T-helper 1 cell treated with Interleukin-12 subunit alpha and Interleukin-12 subunit beta and Interleukin-4 antibody, amounts not matched to agents 30 ng/mL and 1 ng/mL, for 36 hours (primary cell): ENCODE measurements at regions not wholly inside any gene's neighbourhood (a gene's known extent, or its start where the extent isn't known, plus 50 kb on each side); places are given as distances from the start of the nearest gene placed in this dataset.

Experiments
- intact Hi-C: fragments of 100-400 bp; cut with micrococcal nuclease; formaldehyde crosslinking; loops from one replicate; pipeline ENCODE4 v1.15.1; 2024

GRCh38 chr22:27644566-27644965, 157.0 kb downstream of the MN1 start:
- intact Hi-C loops = no loop called here

DNA sequence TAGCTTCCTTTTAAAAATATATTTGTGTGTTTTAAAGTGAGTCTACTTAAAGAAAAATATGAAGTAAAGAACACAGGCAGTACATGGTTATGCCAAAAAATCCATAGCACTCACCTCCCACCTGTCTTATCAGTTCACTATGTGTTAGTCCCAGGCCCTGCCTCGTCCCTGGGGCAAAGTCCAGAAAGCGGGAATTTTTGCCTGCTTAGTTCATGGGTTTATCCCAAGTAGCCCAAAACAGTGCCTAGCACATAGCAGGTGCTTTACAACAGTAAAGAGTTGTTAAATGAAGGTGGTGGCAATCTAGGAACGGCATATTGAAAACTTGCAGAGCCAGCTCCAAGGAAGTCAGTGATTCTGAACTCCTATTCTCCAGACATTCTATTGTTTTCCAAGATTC, 154.0 kb downstream of the MN1 start:
- intact Hi-C loops = no loop called here

DNA sequence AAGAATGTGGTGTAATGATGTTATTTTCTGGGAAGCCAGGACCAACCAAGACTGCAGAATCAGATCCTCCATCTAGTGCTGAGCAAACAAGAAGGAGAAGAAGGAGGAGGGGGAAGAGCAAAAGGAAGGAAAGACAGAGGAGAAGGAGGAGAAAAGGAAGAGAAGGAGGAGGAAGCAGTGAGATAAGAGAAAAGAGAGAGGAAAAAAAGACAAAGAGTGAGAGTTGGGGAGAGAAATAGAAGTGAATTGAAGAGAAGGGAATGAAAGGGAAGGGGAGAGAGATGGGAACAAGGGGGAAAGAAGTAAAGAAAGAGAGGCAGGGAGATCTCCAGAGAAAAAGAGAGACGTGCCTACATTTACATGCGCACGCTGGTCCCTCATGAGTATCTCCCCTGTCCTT, 153.5 kb downstream of the MN1 start:
- intact Hi-C loops = no loop called here

- intact Hi-C loops = no loop called here
Measured at GRCh38 chr22:27648853-27649252, 152.7 kb downstream of the MN1 start.

DNA sequence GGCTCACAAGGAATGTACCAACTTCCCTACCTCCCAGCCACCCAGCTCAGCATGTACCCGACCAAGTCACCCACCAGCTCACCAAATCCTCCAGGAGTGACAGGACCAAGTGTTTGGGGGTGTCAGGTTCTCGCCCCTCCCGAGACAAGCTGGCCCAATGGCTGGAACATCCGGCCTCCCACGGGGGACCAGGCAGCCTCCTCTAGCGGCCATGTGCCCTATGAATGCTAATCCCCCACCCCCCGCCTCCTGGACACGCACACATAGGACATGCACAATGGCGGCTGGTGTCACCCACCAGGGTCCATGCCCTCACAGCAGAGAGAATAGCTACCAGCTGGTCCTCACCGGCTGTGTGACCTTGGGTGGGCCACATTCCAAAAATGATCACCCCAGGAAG, 151.0 kb downstream of the MN1 start:
- intact Hi-C loops = no loop called here

DNA sequence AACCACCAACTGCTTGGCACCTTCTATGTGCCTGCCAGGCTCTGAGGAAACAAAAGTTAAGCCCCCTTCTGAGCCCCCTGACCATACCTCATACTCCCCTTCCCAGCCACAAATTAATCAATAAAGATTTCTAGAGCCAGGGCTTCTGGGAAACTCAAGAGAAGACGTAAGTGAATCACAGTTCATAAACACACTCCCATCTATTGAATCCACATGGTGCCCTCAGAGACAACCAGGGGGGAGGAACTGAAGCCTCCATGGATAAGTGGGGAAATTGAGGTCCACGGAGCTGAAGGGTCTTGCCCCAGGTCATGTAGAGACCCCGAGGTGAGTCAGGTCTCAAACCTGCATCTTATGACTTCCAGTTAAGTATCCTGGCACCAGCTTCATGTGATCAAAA, 150.6 kb downstream of the MN1 start:
- intact Hi-C loops = no loop called here

DNA sequence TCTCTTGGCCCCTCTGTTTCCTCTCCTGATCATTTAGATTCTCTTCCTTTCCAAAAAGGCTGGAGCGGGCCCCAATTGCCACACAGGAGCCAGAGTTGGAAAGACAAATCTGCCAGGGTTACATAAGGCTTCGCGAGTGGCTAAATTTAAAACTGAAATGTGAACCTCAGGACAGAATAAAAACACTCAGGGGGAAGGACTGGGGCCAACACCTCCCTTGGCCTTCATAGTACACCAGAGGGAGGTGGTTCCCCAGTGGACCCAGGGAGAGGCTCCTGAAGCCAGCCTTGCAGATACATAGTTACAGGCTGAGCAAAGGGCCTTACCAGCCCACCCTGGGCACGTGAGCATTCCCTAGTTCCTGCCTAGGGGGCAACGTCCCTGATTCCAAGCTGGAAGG, 150.1 kb downstream of the MN1 start:
- intact Hi-C loops = no loop called here

GRCh38 chr22:27654546-27655445, 146.8 kb downstream of the MN1 start:
- intact Hi-C loops = no loop called here

DNA sequence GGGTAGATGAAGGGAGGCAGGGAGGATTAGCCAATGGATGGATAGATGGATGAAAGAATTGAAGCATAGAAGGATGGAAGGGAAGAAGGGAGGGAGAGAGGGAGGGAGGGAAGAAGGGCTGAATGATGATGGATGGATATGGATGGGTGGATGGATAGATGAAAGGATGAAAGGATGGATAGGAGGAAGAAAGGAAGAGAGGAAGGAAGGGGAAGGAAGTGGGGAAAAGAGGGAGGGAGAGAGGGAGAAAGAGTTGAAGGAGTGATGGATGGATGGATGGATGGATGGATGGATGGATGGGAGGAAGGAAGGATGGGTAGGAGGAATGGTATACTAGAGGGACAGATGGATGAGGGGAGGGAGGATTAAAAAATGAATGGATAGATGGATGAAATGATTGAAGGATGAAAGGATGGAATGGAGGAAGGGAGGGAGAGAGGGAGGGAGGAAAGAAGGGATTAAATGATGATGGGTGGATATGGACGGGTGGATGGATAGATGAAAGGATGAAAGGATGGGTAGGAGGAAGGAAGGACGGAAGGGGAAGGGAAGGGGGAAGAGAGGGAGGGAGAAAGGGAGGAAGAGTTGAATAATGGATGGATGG, 145.9 kb downstream of the MN1 start:
- intact Hi-C loops = no loop called here

DNA sequence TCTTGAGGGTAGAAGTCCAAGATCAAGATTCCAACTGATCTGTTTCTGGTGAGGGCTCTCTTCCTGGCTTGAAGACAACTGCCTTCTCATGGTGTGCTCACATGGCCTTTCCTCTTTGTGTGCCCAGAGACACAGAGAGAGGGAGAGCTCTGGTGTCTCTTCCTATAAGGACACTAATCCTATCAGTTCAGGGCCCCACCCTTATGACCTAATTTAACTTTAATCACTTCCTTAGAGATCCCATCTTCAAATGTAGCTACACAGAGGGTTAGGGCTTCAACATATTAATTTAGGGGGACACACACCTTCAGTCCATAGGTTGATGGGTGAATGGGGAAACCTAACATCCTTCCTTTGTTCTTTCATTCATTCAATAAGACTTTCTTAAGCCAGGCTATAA, 144.6 kb downstream of the MN1 start:
- intact Hi-C loops = no loop called here

- intact Hi-C loops = no loop called here
Measured at GRCh38 chr22:27660306-27660705, 141.2 kb downstream of the MN1 start.

GRCh38 chr22:27662359-27663301, 138.9 kb downstream of the MN1 start:
- intact Hi-C loops = no loop called here

DNA sequence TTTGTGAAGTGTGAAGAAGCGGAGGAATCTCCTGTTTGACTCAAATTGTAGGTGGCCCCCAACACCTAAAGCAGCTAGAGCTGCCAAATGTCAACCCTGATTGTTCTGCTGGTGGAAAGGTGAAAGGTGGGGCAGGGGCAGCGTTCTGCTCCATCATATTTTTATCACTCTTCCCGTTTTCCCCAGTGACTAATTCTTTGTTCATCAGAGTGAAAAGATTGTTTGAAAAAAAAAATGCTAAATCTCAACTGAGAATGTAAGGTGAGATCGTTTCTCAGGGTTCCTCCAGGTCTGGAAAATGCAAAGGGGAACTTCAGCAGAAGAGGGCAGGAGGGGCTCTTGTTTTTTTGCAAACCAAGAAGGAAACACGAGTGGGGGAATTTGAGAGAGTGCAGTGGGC, 137.7 kb downstream of the MN1 start:
- intact Hi-C loops = no loop called here

- intact Hi-C loops = no loop called here
Measured at GRCh38 chr22:27666272-27666997, 135.1 kb downstream of the MN1 start.

DNA sequence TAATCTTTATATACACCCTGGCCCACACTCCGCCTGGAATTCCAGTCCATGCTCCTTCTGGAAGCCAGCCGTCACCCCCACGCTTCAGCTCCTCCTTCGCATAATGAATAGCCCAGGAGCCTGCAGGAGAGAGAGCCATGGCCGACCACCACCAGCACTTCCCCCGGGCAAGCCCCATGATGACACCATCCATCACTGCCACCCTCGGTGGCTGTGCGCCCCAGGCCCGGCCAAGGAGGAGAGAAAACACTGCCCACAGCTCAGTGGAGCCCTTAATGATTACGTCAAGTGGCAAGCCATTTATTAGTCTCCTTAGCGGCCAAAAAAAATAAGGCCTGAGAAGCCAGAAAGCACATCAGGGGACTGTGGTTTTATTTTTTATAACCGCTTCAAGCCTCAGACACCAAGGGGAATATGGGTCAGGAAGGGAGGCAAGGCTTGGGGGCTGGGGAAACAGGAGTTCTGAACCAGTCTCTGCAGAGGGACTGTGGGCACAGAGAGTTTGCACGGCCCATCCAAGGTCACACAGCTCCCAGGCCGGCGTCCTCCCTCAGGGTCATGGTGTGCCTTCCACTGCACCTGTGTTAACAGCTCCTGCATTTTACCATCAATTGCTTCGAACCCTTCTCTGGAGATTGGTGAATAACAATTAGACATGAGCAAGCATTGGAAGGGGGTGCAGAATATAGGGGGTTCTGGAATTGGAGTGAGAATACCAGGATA, 134.3 kb downstream of the MN1 start:
- intact Hi-C loops = no loop called here

DNA sequence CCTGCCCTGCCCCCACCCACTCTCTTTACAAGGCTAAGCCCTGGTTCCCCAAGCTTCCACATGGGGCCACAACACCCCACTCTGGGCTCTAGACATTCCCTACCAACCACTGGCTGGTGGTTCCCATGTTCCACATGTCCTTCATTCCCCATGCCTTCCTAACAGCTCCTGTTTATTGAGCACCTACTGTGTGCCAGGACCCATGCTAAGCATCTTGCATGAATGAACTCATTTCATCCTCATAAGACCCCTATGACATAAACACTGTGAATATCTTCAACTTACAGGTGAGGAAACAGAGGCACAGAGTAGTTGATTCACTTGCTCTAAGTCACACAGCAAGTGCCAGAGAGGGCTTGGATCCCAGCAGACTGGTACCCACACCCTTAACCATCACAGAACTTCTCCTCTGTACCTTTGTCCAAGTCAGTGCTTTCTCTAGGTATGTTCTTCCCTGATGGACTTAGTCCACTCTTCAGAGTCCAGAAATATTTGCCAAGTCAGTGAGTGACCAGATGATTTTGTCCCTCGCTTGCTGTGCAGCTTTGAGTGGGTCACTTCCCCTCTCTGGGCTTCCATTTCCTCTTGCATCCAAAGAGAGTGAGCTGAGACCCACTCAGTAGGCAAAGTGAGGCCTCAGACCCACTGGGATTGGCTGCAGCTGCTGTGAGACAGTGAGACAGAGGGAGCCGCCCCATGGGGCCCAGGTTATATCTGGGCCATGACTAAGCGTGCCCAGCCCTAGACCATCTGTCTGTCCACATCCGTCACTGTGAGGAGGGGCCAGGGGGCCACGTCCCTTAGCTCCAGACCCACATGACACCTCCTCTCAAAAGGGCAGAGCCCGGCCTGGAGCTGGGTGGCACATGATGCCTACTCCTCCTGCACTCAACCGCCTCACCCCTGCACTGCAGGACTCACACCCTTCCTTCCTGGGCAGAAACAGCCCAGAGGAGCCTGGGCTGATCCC, 132.4 kb downstream of the MN1 start:
- intact Hi-C loops = no loop called here

GRCh38 chr22:27669798-27670599, 131.6 kb downstream of the MN1 start:
- intact Hi-C loops = no loop called here

DNA sequence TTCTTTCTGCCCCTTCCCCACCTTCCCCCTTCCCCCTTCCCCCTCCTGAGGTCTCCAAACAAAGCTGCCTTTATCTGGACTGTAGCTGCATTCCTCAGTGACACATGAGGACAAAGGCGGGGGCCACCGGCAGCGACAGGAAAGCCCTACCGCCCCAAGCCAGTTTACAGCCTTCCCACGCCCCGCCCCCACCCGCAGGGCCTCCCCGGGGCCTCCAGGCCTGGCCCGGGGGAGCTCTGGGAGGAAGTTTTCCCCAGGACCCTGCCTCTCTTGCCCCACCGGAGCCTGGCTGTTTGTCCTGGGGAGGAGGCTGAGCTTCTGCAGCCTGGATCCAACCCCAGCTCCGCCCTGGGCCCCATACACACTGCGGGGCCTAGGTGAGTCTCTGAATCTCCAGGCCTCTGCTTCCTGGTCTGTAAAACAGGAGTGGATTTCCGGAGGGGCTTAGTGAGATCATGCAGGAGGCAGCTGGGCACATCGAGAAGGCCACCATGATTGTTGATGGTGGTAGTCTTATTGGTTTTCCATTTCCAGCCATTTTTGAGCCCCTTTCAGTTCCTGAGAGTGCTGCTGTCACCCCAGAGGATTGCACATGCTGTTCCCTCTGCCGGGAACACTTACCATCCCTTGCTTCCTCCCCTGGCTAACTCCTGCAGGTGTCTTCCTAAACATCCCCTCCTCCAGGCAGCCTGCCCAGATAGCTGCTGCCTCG, 130.7 kb downstream of the MN1 start:
- intact Hi-C loops = no loop called here
